Endothelial cell of umbilical vein (primary cell): ENCODE measurements at regions not wholly inside any gene's neighbourhood (a gene's known extent, or its start where the extent isn't known, plus 50 kb on each side); places are given as distances from the start of the nearest gene placed in this dataset.

Experiments used
- BruUV-seq: library from RNA; stranded (reverse); fragments of 400-500 nt; replicated peaks from 2 replicates; lab custom pipeline; 2021; lab: Mats Ljungman, UMichigan
- CTCF ChIA-PET: fragments of 300-600, 350-600 bp; sonication (Branson Sonifier 250); formaldehyde crosslinking; loops from one replicate; lab custom pipeline; 2021; ENCODE audit warnings: antibody characterized with exemption, inconsistent platforms; lab: Charles Lee
- POLR2A ChIA-PET: fragments of 300-600, 350-600 bp; sonication (Branson Sonifier 250); formaldehyde crosslinking; loops from one replicate; lab custom pipeline; 2021; ENCODE audit warnings: antibody characterized with exemption, inconsistent platforms; lab: Charles Lee
- DNase-seq: peaks from one replicate; pipeline ENCODE4 v3.0.0-alpha.2; 2011; ENCODE audit warnings: low read depth, low spot score
- FAIRE-seq: peaks from 2 replicates; lab custom pipeline; 2011; peaks lifted over from hg19 to GRCh38; lab: Jason Lieb, UNC
- H2AFZ ChIP-seq: 2 replicates; pipeline ENCODE4 v1.6.0; 2012; ENCODE audit warnings: low read depth, low read length, control low read depth, inconsistent platforms
- H3K27ac ChIP-seq: 2 replicates; pipeline ENCODE4 v1.5.1; 2011; ENCODE audit warnings: low read depth, mild to moderate bottlenecking, control low read depth, low read length, moderate library complexity; ENCODE audit not compliant: insufficient read depth
- H3K27me3 ChIP-seq, 2 experiments: 2 replicates each; pipeline versions ENCODE4 v1.6.0 to v1.6.1; 2011; ENCODE audit warnings: low read length in 2 of 2, mixed read lengths in 1 of 2; ENCODE audit not compliant: control insufficient read depth in 2 of 2, insufficient read depth in 2 of 2
- H3K36me3 ChIP-seq, 2 experiments: 2 replicates in 1 of 2; 3 replicates in 1 of 2; pipeline ENCODE4 v1.5.1; 2011; ENCODE audit warnings: low read length in 2 of 2, mild to moderate bottlenecking in 1 of 2, moderate library complexity in 1 of 2; ENCODE audit not compliant: control insufficient read depth in 2 of 2, insufficient read depth in 2 of 2; ENCODE audit errors: extremely low read depth in 1 of 2
- H3K4me1 ChIP-seq: 3 replicates; pipeline ENCODE4 v1.5.1; 2011; ENCODE audit warnings: mild to moderate bottlenecking, low read length; ENCODE audit not compliant: control insufficient read depth, insufficient read depth; ENCODE audit errors: extremely low read depth
- H3K4me2 ChIP-seq: 2 replicates; pipeline ENCODE4 v1.6.1; 2011; ENCODE audit warnings: low read length, control low read depth, mixed read lengths; ENCODE audit not compliant: insufficient read depth
- H3K4me3 ChIP-seq, 3 experiments: fragments of 200-600 bp in 1 of 3; sonication (generic), shearing (Covaris generic) in 1 of 3; replicated peaks in 1 of 3; 2 replicates each; pipeline ENCODE4 v1.5.1; 2011 to 2016; ENCODE audit warnings: control low read depth in 3 of 3, low read length in 3 of 3, mild to moderate bottlenecking in 2 of 3, inconsistent platforms in 1 of 3, low read depth in 1 of 3, moderate library complexity in 1 of 3; ENCODE audit not compliant: insufficient read depth in 1 of 3
- H3K79me2 ChIP-seq: 2 replicates; pipeline ENCODE4 v1.6.0; 2012; ENCODE audit warnings: low read length, inconsistent platforms; ENCODE audit not compliant: control insufficient read depth, insufficient read depth
- H3K9ac ChIP-seq: replicated peaks from 2 replicates; pipeline ENCODE3; 2011; ENCODE audit warnings: low read length, control low read depth; ENCODE audit not compliant: insufficient read depth; ENCODE audit errors: extremely low read depth
- H3K9me1 ChIP-seq: replicated peaks from 3 replicates; pipeline ENCODE4 v1.6.0; 2011; ENCODE audit warnings: mild to moderate bottlenecking, low read length; ENCODE audit not compliant: control insufficient read depth, insufficient read depth; ENCODE audit errors: extremely low read depth
- H3K9me3 ChIP-seq: replicated peaks from 2 replicates; pipeline ENCODE4 v1.5.1; 2012; ENCODE audit warnings: low read length, inconsistent platforms; ENCODE audit not compliant: control insufficient read depth, insufficient read depth
- H4K20me1 ChIP-seq: replicated peaks from 2 replicates; pipeline ENCODE3; 2011; ENCODE audit warnings: mild to moderate bottlenecking, low read length; ENCODE audit not compliant: control insufficient read depth, insufficient read depth; ENCODE audit errors: extremely low read depth
- EZH2 ChIP-seq: IDR thresholded peaks from 2 replicates; pipeline ENCODE4 v1.6.1; 2012; ENCODE audit warnings: borderline replicate concordance, low read depth, mild to moderate bottlenecking, moderate library complexity, low read length, inconsistent platforms; ENCODE audit not compliant: severe bottlenecking
- FOS ChIP-seq: IDR thresholded peaks from 2 replicates; pipeline ENCODE4 v1.6.1; 2011; ENCODE audit warnings: mild to moderate bottlenecking, low read length, moderate library complexity, borderline replicate concordance; ENCODE audit not compliant: insufficient read depth
- GATA2 ChIP-seq: IDR thresholded peaks from 2 replicates; pipeline ENCODE4 v1.7.0; 2011; ENCODE audit warnings: low read depth, mild to moderate bottlenecking, moderate library complexity, mixed read lengths, low read length; ENCODE audit not compliant: insufficient read length, insufficient read depth
- JUN ChIP-seq: IDR thresholded peaks from 2 replicates; pipeline ENCODE4 v1.6.1; 2011; ENCODE audit warnings: borderline replicate concordance, low read depth; ENCODE audit not compliant: insufficient read length, insufficient read depth
- MYC ChIP-seq: IDR thresholded peaks from one replicate; pipeline ENCODE4 v1.6.1; 2011; ENCODE audit warnings: mild to moderate bottlenecking, low read depth, low read length
- POLR2A ChIP-seq: IDR thresholded peaks from 2 replicates; pipeline ENCODE4 v1.6.1; 2012; ENCODE audit warnings: low read depth, mild to moderate bottlenecking, control low read depth, low read length
- POLR2AphosphoS5 ChIP-seq: IDR thresholded peaks from 2 replicates; pipeline ENCODE4 v1.6.1; 2012; ENCODE audit warnings: low read depth, mild to moderate bottlenecking, control low read depth, low read length, moderate library complexity; ENCODE audit not compliant: insufficient read depth
- dilution Hi-C: fragments of 300-500 bp; cut with MboI; formaldehyde crosslinking; loops from one replicate; pipeline ENCODE4 v1.15.0; 2019; ENCODE audit warnings: low sequenced_read_pairs; ENCODE audit not compliant: extremely low pct_ligation_motif_present
- intact Hi-C: fragments of 100-400 bp; cut with micrococcal nuclease; formaldehyde crosslinking; loops from one replicate; pipeline ENCODE4 v1.10.0; 2022
- TF ChIP-seq, protein P1 (sequence below): IDR thresholded peaks from 2 replicates; pipeline ENCODE4 v1.6.1; 2011; ENCODE audit not compliant: insufficient read depth, insufficient read length
- TF ChIP-seq, protein P2 (sequence below), 2 donors: IDR thresholded peaks; 1 replicate in 1 of 2; 2 replicates in 1 of 2; pipeline ENCODE4 v1.5.1; 2011; ENCODE audit warnings: low read length in 2 of 2, mild to moderate bottlenecking in 2 of 2, moderate library complexity in 2 of 2, control low read depth in 1 of 2, inconsistent platforms in 1 of 2, low read depth in 1 of 2; ENCODE audit not compliant: insufficient read depth in 1 of 2; ENCODE audit errors: extremely low read depth in 1 of 2

DNA sequence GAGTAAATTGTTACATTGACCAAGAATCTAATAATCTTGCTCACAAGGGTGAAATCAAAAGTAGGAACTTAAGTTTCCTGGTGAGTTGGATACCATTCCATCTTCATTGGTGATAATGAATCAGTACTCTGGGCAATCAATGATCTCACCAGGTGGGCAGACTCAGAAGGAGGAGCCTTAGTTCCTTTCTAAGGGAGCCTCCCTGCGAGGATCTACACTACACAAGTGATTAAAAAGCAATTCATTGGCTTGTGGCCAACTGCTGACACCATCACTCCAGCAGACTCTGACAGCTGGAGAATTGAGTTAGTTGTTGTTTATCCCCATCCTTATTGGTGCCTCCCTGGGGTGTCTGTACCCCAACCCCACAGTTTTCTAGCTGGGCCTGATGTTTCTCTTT, 84.1 kb upstream of the VANGL1 start:
- Histone ChIP-seq H3K9me3 (no peaks in the 10 kb centered on the region), H3K9me1 (no peaks in the 10 kb centered on the region), H3K9ac (no peak overlapping the region), H4K20me1 (no peaks in the 10 kb centered on the region), H3K4me3 (no peak overlapping the region), H3K36me3 (no peaks in the 10 kb centered on the region), H3K27ac (no peak overlapping the region), H3K4me2 (no peak overlapping the region), H3K79me2 (no peaks in the 10 kb centered on the region), H3K27me3 (peaks cover 0 to 8% of the 10 kb centered on the region in 2 experiments), H2AFZ (no peak overlapping the region), H3K4me1 (no peaks in the 10 kb centered on the region)
- no peak for FAIRE-seq
- intact Hi-C loops (no loop called here), dilution Hi-C loops (no loop called here)
- ChIA-PET POLR2A (no interaction called here), CTCF (interaction anchor here (1.0 to 1.6 kb wide), 2 partner anchors 38 to 149 kb away, joined by 3 to 7 read pairs; no protein-coding TSS in a partner anchor)
- no peak for DNase-seq
- BruUV-seq, result no TSS peak
- no peak for TF ChIP-seq JUN
- TF ChIP-seq POLR2AphosphoS5, result no peak
- TF ChIP-seq FOS, result no peak
- TF ChIP-seq MYC, result no peak

DNA sequence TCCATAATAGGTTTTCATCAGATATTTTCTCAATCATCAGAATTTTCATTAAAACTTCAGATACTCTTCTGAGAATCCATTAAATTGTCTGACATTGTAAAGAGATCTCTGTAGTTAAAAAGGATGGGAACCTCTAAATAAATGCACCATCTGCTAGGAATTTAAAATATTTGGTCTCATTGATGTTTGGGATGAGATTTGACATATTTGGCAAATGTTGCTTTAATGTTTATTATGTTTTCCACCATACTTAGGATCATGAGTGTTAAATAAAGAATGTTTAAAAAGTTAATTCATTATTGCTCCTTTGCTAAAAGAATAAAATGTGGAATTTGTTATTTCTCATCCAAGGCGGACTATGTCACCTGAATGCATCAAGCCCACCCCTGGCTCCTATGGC, 85.5 kb upstream of the VANGL1 start:
- no peak for FAIRE-seq
- CTCF ChIA-PET, result interaction anchor here (1.6 to 1.8 kb wide), 2 partner anchors 39 to 52 kb away, joined by 3 to 7 read pairs; no protein-coding TSS in a partner anchor
- no peak overlapping the region for H3K4me2 ChIP-seq

More for the DNA sequence above, 85.5 kb upstream of the VANGL1 start:
- DNase-seq, result no peak
- Histone ChIP-seq H3K4me1 (no peaks in the 10 kb centered on the region), H2AFZ (no peak overlapping the region), H4K20me1 (no peaks in the 10 kb centered on the region), H3K9me1 (no peaks in the 10 kb centered on the region), H3K27ac (no peak overlapping the region), H3K9me3 (no peaks in the 10 kb centered on the region), H3K36me3 (no peaks in the 10 kb centered on the region), H3K9ac (no peak overlapping the region), H3K27me3 (peaks cover 2 to 5% of the 10 kb centered on the region in 2 experiments), H3K4me3 (no peak overlapping the region), H3K79me2 (no peaks in the 10 kb centered on the region)
- intact Hi-C loops, result no loop called here
- dilution Hi-C loops, result no loop called here
- BruUV-seq, result no TSS peak
- TF ChIP-seq GATA2 (no peak), EZH2 (no peak), FOS (no peak), MYC (no peak), POLR2A (no peak)
- TF ChIP-seq, protein P1, sequence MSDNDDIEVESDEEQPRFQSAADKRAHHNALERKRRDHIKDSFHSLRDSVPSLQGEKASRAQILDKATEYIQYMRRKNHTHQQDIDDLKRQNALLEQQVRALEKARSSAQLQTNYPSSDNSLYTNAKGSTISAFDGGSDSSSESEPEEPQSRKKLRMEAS, result no peak
- TF ChIP-seq, protein P2, sequence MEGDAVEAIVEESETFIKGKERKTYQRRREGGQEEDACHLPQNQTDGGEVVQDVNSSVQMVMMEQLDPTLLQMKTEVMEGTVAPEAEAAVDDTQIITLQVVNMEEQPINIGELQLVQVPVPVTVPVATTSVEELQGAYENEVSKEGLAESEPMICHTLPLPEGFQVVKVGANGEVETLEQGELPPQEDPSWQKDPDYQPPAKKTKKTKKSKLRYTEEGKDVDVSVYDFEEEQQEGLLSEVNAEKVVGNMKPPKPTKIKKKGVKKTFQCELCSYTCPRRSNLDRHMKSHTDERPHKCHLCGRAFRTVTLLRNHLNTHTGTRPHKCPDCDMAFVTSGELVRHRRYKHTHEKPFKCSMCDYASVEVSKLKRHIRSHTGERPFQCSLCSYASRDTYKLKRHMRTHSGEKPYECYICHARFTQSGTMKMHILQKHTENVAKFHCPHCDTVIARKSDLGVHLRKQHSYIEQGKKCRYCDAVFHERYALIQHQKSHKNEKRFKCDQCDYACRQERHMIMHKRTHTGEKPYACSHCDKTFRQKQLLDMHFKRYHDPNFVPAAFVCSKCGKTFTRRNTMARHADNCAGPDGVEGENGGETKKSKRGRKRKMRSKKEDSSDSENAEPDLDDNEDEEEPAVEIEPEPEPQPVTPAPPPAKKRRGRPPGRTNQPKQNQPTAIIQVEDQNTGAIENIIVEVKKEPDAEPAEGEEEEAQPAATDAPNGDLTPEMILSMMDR (IDR thresholded peaks at IDR 0.05; ENCODE audit: extremely low read depth in 1 of 2, insufficient read depth in 1 of 2, low read depth in 1 of 2, low read length in 2 of 2), result no peak
- POLR2A ChIA-PET, result no interaction called here
